Mammary epithelial cell (primary cell): ENCODE measurements at regions not wholly inside any gene's neighbourhood (a gene's known extent, or its start where the extent isn't known, plus 50 kb on each side); places are given as distances from the start of the nearest gene placed in this dataset.

Experiments
- CTCF ChIP-seq, 2 donors: IDR thresholded peaks in 1 of 2; conservative IDR thresholded peaks in 1 of 2; 2 replicates each; pipeline ENCODE4 v1.5.1; 2011 to 2012; ENCODE audit warnings: inconsistent platforms in 2 of 2, low read length in 2 of 2, mild to moderate bottlenecking in 2 of 2, control low read depth in 1 of 2, low read depth in 1 of 2; ENCODE audit not compliant: insufficient read depth in 1 of 2; ENCODE audit errors: extremely low read depth in 1 of 2
- EZH2 ChIP-seq: IDR thresholded peaks from 2 replicates; pipeline ENCODE4 v1.6.1; 2012; ENCODE audit warnings: low read length, inconsistent platforms, borderline replicate concordance

GRCh38 chr3:101068876-101069606, 75.8 kb upstream of the ABI3BP start:
- no peak for TF ChIP-seq CTCF (conservative IDR thresholded peaks at IDR 0.05 in 1 of 2, IDR thresholded peaks at IDR 0.05 in 1 of 2; ENCODE audit: extremely low read depth in 1 of 2, insufficient read depth in 1 of 2, low read depth in 1 of 2, low read length in 2 of 2)
- no peak for TF ChIP-seq EZH2
